Mammary epithelial cell (primary cell): ENCODE measurements at regions not wholly inside any gene's neighbourhood (a gene's known extent, or its start where the extent isn't known, plus 50 kb on each side); places are given as distances from the start of the nearest gene placed in this dataset.

ENCODE experiments used
- EZH2 ChIP-seq: IDR thresholded peaks from 2 replicates; pipeline ENCODE4 v1.6.1; 2012; ENCODE audit warnings: low read length, inconsistent platforms, borderline replicate concordance
- TF ChIP-seq, protein P1 (sequence below), 2 donors: IDR thresholded peaks in 1 of 2; conservative IDR thresholded peaks in 1 of 2; 2 replicates each; pipeline ENCODE4 v1.5.1; 2011 to 2012; ENCODE audit warnings: inconsistent platforms in 2 of 2, low read length in 2 of 2, mild to moderate bottlenecking in 2 of 2, control low read depth in 1 of 2, low read depth in 1 of 2; ENCODE audit not compliant: insufficient read depth in 1 of 2; ENCODE audit errors: extremely low read depth in 1 of 2

DNA sequence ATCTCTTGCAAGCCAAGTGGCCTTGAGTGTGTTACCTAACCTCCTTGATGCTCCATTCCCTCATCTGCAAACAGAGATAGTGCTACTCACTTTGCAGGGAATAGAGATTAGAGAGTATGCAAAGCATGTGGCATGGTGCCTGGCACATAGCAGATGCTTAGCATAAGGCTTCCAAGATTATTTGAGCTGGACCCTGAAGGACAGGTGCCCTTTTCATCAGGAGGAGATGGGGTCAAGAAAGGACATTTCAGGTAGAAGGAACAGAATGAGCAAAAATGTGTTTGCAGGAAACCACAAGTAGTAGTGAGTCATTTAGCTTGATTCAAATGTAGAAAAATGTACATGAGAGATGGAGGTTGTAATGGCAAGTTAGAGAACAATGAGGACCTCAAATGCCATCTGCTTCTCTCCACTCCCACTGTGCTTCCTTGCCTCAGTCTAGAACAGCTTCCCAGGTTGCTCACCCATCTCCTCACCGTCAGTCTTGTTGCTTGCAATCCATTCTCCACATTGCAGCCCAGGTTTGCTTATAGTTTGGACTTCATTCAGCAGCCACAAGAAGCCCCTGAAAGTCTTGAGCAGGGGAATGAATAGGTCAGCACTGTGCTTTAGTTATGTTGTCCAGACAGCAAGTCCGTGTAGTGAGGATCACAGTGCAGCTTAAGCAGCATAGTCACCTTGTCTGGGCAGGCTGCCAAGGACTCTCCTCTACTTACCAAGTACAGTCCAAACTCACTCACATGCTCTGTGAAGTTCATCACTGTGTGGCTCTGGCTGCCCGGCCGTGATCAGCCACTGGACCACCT, 536.3 kb upstream of the CCDC196 start:
- TF ChIP-seq, protein P1, sequence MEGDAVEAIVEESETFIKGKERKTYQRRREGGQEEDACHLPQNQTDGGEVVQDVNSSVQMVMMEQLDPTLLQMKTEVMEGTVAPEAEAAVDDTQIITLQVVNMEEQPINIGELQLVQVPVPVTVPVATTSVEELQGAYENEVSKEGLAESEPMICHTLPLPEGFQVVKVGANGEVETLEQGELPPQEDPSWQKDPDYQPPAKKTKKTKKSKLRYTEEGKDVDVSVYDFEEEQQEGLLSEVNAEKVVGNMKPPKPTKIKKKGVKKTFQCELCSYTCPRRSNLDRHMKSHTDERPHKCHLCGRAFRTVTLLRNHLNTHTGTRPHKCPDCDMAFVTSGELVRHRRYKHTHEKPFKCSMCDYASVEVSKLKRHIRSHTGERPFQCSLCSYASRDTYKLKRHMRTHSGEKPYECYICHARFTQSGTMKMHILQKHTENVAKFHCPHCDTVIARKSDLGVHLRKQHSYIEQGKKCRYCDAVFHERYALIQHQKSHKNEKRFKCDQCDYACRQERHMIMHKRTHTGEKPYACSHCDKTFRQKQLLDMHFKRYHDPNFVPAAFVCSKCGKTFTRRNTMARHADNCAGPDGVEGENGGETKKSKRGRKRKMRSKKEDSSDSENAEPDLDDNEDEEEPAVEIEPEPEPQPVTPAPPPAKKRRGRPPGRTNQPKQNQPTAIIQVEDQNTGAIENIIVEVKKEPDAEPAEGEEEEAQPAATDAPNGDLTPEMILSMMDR (conservative IDR thresholded peaks at IDR 0.05 in 1 of 2, IDR thresholded peaks at IDR 0.05 in 1 of 2; ENCODE audit: extremely low read depth in 1 of 2, insufficient read depth in 1 of 2, low read depth in 1 of 2, low read length in 2 of 2) = no peak
- no peak for TF ChIP-seq EZH2
